NCI-H345 treated with DMSO at 0.1 percent for 48 hours (cell line): ENCODE measurements at regions not wholly inside any gene's neighbourhood (a gene's known extent, or its start where the extent isn't known, plus 50 kb on each side); places are given as distances from the start of the nearest gene placed in this dataset.
"Not testable (repeated sequence)": the region's sequence is repeated elsewhere in the genome, so short reads cannot be mapped to it uniquely, and the experiment has no call there.

Source experiments
- DNase-seq: peaks from one replicate; lab custom pipeline; 2025; ENCODE audit not compliant: unreplicated experiment; lab: John Stamatoyannopoulos, UW

GRCh38 chr2:222000326-222000725 is 298.5 kb downstream of the PAX3 start:
- DNase-seq = no peak

- no peak for DNase-seq
Observed at GRCh38 chr2:221999717-222000116, 299.1 kb downstream of the PAX3 start.

- DNase-seq = no peak
Observed at GRCh38 chr2:221999166-221999565, 299.6 kb downstream of the PAX3 start.

- DNase-seq = no peak
Observed at GRCh38 chr2:221997683-221998082, 301.1 kb downstream of the PAX3 start.

GRCh38 chr2:221997100-221997499 is 301.7 kb downstream of the PAX3 start:
- DNase-seq = no peak

GRCh38 chr2:221994926-221995325 is 303.9 kb downstream of the PAX3 start:
- DNase-seq = no peak

- DNase-seq = not testable (repeated sequence)
Observed at GRCh38 chr2:221984376-221984775, 314.4 kb downstream of the PAX3 start.

- DNase-seq = no peak
Observed at GRCh38 chr2:221981912-221982470, 316.8 kb downstream of the PAX3 start.

GRCh38 chr2:221975151-221975550 is 323.6 kb downstream of the PAX3 start:
- DNase-seq = no peak

GRCh38 chr2:221973902-221974301 is 324.9 kb downstream of the PAX3 start:
- no peak for DNase-seq

- no peak for DNase-seq
Observed at GRCh38 chr2:221973502-221973901, 325.3 kb downstream of the PAX3 start.

- DNase-seq = no peak
Observed at GRCh38 chr2:221972813-221973478, 325.9 kb downstream of the PAX3 start.

GRCh38 chr2:221970389-221970788 is 328.4 kb downstream of the PAX3 start:
- DNase-seq = no peak

- DNase-seq = no peak
Observed at GRCh38 chr2:221969830-221970144, 329.0 kb downstream of the PAX3 start.

- peak; percentile 2 for DNase-seq
Observed at GRCh38 chr2:221969087-221969829, 329.5 kb downstream of the PAX3 start.

GRCh38 chr2:221962186-221962585 is 336.6 kb downstream of the PAX3 start:
- no peak for DNase-seq

- no peak for DNase-seq
Observed at GRCh38 chr2:221961561-221961960, 337.2 kb downstream of the PAX3 start.

- DNase-seq = no peak
Observed at GRCh38 chr2:221958224-221958623, 340.6 kb downstream of the PAX3 start.

- no peak for DNase-seq
Observed at GRCh38 chr2:221948076-221948475, 350.7 kb downstream of the PAX3 start.

GRCh38 chr2:221944452-221944851 is 354.3 kb downstream of the PAX3 start:
- not testable (repeated sequence) for DNase-seq

GRCh38 chr2:221943076-221943810 is 355.6 kb downstream of the PAX3 start:
- no peak for DNase-seq
